ENCODE measurements at regions not wholly inside any gene's neighbourhood (a gene's known extent, or its start where the extent isn't known, plus 50 kb on each side); places are given as distances from the start of the nearest gene placed in this dataset.

DNA sequence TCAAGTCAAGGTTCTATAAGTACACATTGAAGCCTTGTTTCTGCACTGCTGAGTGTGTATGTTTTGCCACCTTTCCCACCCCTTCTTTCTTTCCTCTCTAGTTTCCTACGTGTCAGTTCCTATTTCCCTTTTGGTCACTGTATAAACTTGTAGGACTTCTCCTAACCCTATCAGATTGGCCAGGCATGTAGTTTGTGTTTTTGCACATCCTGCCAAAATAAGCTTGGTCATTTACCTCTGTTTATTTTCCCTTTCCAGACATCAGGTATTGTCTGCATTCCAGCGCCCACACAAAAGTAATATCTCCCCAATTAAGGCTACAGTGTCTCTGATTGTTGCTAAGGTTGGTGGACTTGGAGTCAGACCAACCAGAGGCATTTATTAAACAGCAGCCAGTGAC lies 252.9 kb upstream of the MPDZ start:
- FAIRE-seq, result no peak
- DNase-seq (ENCODE audit: extremely low spot score, insufficient read length, low read depth), result no peak

- FAIRE-seq (no peak), DNase-seq (ENCODE audit: extremely low spot score, insufficient read length, low read depth) (no peak)
These were observed 250.0 kb upstream of the MPDZ start for GRCh38 chr9:13529321-13530104.

DNA sequence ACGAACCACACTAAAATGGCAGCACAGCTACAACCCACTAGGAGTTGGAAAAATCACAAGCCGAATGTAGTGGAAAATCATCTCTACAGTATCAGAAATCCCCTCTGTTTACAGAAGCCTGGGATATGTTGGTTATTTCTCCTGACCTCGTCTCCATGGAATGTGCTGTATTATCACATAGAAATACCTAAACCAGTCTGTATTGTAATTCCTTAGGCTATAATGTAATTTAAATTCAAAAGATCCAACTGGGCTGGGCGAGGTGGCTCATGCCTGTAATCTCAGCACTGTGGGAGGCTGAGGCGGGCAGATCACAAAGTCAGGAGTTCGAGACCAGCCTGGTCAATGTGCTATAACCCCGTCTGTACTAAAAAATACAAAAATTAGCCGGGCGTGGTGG lies 244.8 kb upstream of the MPDZ start:
- no peak for FAIRE-seq
- no peak for DNase-seq (ENCODE audit: extremely low spot score, insufficient read length, low read depth)

DNA sequence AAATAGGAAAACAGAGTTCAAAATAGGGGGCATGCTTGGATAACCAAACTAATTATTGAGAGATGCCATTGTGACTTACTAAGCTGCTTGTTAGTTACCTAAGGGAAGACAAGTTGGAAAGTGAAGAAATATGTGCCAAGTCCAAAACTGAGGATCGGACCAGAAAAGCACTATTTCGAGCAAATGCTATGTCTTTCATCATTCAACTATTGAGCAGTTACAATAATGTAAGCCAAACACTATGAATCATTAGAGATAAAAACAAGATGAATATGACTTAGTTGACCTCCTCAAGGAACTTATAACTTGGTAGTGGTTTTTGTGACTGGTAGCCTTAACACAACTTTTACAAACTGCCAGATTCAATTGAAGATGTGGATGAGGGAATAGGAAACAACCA lies 240.6 kb upstream of the MPDZ start:
- DNase-seq (ENCODE audit: extremely low spot score, insufficient read length, low read depth) (no peak), FAIRE-seq (no peak)

DNA sequence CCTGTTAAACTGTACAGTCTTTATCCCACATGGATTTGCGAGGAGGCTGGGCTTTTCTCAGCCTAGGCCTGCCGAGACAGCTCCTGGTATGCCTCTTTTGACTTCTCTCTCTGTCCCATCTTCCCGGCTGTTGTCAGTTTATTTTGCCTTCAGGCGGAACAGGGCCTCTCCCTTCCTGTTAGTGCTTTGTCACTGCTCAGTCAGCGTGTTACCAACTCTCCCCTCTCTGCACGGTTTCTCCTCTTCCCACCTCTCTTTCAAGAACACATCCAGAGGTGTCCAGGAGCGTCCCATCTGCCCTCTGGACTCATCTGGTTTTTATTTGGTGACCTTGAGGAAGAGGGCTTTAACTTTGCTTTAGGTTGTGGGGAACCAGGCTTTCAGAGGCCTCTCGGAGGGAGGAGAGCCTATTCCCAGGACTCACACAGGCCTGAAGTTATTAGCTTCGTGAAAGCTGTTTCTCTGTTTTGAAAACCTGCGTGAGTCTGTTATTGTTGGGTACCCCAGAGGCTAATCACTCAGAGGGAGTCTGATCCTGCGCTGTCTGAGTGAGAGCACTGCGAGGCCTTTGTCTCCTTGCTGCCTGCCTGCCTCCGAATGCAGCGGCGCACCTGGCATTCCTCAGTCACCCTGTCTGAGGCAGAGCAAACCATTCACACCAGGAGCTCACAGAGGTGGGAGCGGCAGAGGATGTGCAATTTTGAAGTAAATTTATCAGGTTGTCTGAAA lies 234.4 kb upstream of the MPDZ start:
- DNase-seq (ENCODE audit: extremely low spot score, insufficient read length, low read depth) (no peak), FAIRE-seq (no peak)

- DNase-seq (ENCODE audit: extremely low spot score, insufficient read length, low read depth), result no peak
- FAIRE-seq, result no peak
These were observed 233.8 kb upstream of the MPDZ start for GRCh38 chr9:13513286-13513685.

DNA sequence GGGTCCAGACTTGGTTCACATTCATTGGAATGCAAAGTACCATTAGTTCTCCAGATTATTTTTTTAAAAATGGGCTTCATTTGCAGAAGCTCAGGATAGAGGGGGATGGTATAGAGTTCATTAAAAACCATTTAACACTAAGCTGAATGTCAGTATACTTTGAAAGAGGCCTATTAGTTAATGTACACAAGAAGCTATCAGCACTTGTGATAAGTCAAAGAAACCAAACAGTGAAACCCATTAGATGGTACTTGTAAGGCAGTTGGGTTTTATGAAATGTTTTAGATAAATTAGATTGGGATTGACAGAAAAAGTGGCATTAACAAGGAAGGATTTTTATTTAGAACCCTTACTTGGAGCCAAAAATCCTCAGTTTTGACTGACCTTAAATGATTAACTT lies 229.2 kb upstream of the MPDZ start:
- FAIRE-seq (no peak), DNase-seq (ENCODE audit: extremely low spot score, insufficient read length, low read depth) (no peak)

DNA sequence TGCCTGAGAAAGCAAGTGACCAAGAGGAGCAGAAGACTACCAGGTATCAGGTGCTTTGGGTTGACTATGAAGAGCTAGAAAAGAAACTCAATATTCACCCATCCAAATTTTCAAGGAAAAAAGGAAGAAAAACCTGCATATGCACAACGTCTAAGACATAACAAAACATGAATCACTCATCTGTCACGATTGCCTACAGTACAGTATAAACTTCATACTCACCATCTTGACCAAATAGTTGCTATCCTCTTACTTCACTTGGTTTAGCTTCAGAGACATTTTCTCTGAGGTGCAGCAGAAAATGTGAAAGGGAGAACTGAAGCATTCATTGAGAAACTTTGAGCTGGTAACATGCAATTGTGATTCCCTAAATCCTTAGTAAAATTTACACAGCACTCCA lies 228.6 kb upstream of the MPDZ start:
- DNase-seq (ENCODE audit: extremely low spot score, insufficient read length, low read depth) (no peak), FAIRE-seq (no peak)

DNA sequence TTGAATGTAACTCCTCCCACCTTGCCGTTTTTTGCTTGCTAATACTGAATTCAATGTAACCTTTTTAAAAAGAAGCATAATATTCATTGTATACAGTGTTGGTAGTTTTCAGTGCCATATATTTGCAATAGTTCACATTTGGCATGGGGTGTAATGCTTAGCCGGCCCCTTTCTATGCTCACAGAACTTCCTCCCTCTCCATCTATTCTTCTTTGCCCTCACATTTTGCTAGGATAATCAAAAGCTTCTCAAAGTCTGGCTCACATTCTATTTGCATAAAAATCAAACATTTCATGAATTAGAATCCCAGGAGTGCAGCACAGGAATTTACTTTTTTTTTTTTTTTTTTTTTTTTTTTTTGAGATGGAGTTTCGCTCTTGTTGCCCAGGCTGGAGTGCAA lies 226.3 kb upstream of the MPDZ start:
- FAIRE-seq, result no peak
- DNase-seq (ENCODE audit: extremely low spot score, insufficient read length, low read depth), result no peak

- no peak for DNase-seq (ENCODE audit: extremely low spot score, insufficient read length, low read depth)
- FAIRE-seq, result no peak
These were observed 224.1 kb upstream of the MPDZ start for GRCh38 chr9:13503599-13503998.

DNA sequence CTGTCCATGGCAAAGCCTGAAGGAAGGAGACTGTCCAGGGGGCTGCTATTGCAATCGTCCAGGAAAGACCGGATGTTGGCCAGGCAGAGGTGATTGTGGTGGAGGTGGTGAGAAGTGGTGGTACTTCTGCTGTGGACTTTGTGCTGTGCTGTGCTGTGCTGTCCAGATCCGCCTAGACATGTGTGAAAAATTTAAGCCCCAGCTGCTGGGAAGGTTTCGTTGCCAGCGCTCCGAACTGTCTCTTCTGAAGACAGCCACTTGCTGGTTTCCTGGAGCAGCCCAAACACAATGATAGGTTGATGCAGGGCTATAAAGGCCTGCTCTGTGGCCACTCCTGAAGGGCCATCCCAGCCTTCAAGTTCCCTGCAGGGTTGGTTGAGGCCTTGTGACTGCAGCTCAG lies 223.0 kb upstream of the MPDZ start:
- FAIRE-seq (no peak), DNase-seq (ENCODE audit: extremely low spot score, insufficient read length, low read depth) (no peak)

DNA sequence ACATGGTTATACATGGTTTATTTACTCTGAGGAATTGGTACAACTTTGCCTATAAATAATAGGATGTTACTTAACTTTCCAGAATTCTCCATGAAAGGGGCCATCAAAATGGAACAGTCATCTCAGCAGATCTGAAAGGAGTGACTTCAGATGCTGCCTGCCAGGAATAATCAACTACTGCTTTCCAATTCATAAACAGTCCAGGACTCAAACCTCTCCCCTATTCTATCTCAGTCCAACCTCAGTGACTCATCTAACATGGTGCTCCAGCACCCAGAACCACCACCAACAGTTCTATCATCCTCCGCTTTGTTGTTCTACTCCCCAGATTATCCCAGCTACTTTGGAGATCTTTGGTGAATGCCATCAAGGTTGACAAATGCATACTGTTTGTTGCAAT lies 221.5 kb upstream of the MPDZ start:
- DNase-seq (ENCODE audit: extremely low spot score, insufficient read length, low read depth) (no peak), FAIRE-seq (no peak)

GRCh38 chr9:13500034-13500433 lies 220.5 kb upstream of the MPDZ start:
- DNase-seq (ENCODE audit: extremely low spot score, insufficient read length, low read depth) (no peak), FAIRE-seq (no peak)

GRCh38 chr9:13493697-13494096 lies 214.2 kb upstream of the MPDZ start:
- FAIRE-seq, result no peak
- DNase-seq (ENCODE audit: extremely low spot score, insufficient read length, low read depth), result no peak

DNA sequence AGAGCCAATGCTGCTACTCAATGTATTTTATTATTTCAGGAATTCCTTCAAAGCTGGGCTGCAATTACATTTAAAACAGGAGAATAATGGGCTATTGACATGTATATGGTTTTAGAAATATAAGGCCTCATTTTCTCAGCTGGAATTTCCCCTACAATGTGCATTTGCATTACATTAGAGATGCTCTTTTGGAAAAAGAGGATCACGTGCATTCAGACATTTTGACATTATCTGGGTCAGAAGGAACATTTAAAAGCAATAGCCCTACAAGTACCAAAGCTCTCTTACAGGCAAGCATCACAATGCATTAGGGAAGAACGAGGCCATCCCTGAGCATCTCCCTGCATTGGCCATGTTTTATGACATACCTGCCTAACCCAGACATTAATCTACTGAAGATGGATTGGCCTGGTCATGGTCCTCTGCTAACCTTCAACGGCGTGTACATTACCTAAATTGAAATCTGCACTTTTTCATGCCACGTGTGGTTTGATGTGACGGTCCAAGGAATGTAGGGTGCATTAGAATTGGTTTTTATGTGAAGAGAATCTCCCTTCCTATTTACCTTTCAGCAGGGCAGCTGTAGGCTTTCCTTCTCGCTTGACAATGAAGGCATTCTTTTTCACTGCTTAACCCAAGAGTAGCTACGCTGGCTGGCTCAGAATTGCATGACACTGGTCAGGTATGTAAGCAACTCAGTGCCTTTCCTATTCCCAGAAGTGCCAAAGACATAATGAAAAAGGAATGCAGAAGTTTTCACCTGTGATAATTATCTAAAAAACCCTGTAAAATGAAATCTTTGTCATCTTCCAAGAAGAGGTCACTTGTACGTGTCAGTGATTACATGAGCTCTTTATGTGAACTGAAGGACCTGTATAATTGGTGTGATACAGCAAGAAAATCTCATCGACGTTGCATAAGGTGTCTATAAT lies 212.3 kb upstream of the MPDZ start:
- no peak for FAIRE-seq

DNA sequence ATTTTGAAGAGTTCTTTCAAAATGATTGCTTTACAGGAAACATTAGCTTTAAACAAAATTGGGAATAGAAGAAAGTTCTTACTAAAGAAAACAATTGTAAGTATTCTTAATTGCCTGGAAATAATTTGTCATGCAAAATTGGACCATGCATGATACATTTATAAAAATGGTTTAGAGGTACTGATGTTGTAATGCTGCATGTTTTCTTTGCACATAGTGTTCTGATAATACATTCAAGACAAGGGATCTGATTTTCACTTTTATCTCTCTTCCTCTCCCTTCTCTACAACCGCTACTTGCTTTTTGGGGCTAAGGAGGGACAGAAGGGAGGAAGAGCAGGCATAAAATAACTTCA lies 211.6 kb upstream of the MPDZ start:
- no peak for DNase-seq (ENCODE audit: extremely low spot score, insufficient read length, low read depth)
- no peak for FAIRE-seq

More for the DNA sequence above, 212.3 kb upstream of the MPDZ start:
- DNase-seq (ENCODE audit: extremely low spot score, insufficient read length, low read depth), result no peak

DNA sequence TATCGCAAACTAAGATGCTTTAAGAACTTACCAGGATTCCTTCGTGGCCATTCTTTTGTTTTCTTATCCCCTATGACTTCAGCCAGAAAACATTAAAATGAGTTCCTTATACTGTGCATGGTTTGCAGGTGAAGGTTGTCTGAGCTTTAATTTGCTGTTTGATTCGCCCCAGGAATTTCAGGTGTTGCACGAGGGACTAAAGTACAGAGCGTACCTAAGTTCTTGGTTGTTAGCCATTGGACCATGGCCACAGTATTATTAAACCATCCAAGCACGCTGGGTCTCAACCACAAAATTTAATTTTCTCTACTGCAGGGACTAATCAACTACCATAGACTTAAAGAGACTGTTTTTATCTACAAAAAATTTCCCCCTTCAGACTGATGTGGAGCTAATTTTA lies 208.4 kb upstream of the MPDZ start:
- DNase-seq (ENCODE audit: extremely low spot score, insufficient read length, low read depth), result no peak
- FAIRE-seq, result no peak

DNA sequence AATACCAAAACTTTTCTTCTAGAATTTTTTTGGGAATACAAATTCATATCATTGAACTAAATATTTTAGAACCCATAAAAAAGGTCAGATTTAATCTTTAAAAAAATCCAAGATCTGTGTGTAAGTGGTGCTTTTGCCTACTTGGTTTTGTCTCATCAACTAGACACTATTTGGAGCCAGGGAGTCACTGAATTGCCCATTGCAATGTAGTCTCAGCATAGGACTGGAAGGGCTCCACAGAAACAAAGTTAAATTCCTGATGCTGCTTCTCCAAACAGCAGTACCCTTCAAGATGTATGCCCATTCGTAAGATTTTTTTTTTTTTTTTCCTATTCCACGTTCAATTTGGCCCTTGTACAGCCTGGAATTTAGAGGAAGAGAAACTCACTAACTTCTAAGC lies 208.0 kb upstream of the MPDZ start:
- DNase-seq (ENCODE audit: extremely low spot score, insufficient read length, low read depth) (no peak), FAIRE-seq (no peak)

DNA sequence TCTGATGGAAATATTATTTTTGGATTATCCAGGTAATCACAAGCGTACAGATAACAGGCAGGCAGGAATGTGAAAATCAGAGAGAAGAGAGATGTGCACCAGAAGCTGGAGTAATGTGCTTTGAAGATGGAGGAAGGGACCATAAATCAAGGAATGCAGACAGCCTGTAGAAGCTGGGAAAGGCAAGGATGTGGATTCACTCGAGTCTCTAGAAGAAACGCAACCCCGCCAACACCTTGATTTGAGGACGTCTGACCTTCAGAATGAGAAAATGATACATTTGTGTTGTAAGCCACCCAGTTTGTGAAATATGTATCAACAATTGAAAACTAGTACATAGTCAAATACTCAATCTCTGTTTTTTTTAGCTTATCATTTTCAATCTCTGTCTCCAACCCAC lies 207.6 kb upstream of the MPDZ start:
- DNase-seq (ENCODE audit: extremely low spot score, insufficient read length, low read depth) (no peak), FAIRE-seq (no peak)

DNA sequence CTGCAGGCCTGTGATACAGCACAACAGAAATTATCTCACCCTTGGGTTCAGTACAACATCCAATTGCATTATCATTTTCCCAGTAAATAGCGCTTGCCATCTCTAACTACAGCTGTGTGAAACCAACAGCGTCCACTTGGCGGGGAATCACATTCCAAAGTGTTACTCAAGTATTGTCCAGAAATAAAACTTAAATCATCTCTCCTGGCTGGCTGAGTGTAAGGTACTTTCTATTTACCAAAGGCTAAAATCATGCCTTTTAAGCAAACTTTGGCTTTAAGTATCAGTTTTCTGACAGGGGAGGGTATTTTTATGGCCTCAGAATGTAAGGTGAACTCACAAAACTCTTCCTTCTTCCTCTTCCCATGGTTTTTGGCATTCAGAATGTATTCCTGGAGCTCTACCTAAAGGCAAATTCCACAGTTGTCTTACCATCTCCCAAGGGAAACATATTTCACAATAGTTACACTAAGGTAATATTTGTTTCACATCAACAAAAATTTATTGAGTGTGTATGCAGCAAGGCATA lies 205.6 kb upstream of the MPDZ start:
- FAIRE-seq (no peak), DNase-seq (ENCODE audit: extremely low spot score, insufficient read length, low read depth) (no peak)

- FAIRE-seq, result no peak
- no peak for DNase-seq (ENCODE audit: extremely low spot score, insufficient read length, low read depth)
These were observed 204.7 kb upstream of the MPDZ start for GRCh38 chr9:13484186-13484585.

Measured in GM18507 (cell line).